Activated T-helper 1 cell treated with anti-CD3 and anti-CD28 coated beads, Interleukin-12 subunit alpha, Interleukin-12 subunit beta, Interleukin-2, Interleukin-4 antibody, amounts not matched to agents 30 ng/mL and 10 ng/mL and 1 ng/mL, durations not matched to agents 14 hours and 24 hours and 36 hours (primary cell): ENCODE measurements at regions not wholly inside any gene's neighbourhood (a gene's known extent, or its start where the extent isn't known, plus 50 kb on each side); places are given as distances from the start of the nearest gene placed in this dataset.

Experiments
- DNase-seq: peaks from one replicate; pipeline ENCODE4 v3.0.0; 2021; ENCODE audit warnings: low spot score
- H3K27ac Mint-ChIP-seq: one replicate; pipeline ENCODE4 v1.8.0; 2021; ENCODE audit warnings: mild to moderate bottlenecking, mixed read lengths
- H3K27me3 Mint-ChIP-seq: one replicate; pipeline ENCODE4 v1.8.0; 2022; ENCODE audit warnings: mild to moderate bottlenecking, moderate library complexity, mixed read lengths; ENCODE audit not compliant: insufficient read depth
- H3K36me3 Mint-ChIP-seq: one replicate; pipeline ENCODE4 v1.8.0; 2021; ENCODE audit warnings: low read depth, mixed read lengths
- H3K4me1 Mint-ChIP-seq: one replicate; pipeline ENCODE4 v1.8.0; 2021; ENCODE audit warnings: low read depth, mixed read lengths
- H3K4me3 Mint-ChIP-seq: one replicate; pipeline ENCODE4 v1.8.0; 2021; ENCODE audit warnings: mild to moderate bottlenecking, moderate library complexity, mixed read lengths
- H3K9me3 Mint-ChIP-seq: one replicate; pipeline ENCODE4 v1.8.0; 2021; ENCODE audit warnings: mixed read lengths
- intact Hi-C: fragments of 100-400 bp; cut with micrococcal nuclease; formaldehyde crosslinking; loops from one replicate; pipeline ENCODE4 v1.15.1; 2024

GRCh38 chr13:70630247-70630646 lies 522.0 kb upstream of the KLHL1 start:
- Mint-ChIP-seq H3K27me3 (no peaks in the 10 kb centered on the region), H3K4me3 (no peak overlapping the region), H3K27ac (no peak overlapping the region), H3K9me3 (no peaks in the 10 kb centered on the region), H3K4me1 (no peaks in the 10 kb centered on the region), H3K36me3 (no peaks in the 10 kb centered on the region)
- no peak for DNase-seq
- intact Hi-C loops: no loop called here

- intact Hi-C loops: loop anchor here (2.0 kb wide), 1 partner anchor 1256 kb away; no protein-coding TSS in a partner anchor
- no peak for DNase-seq
- Mint-ChIP-seq H3K27ac (no peak overlapping the region), H3K9me3 (no peaks in the 10 kb centered on the region), H3K27me3 (no peaks in the 10 kb centered on the region), H3K4me1 (no peaks in the 10 kb centered on the region), H3K36me3 (no peaks in the 10 kb centered on the region), H3K4me3 (no peak overlapping the region)
Observed at GRCh38 chr13:70623239-70623638, 515.0 kb upstream of the KLHL1 start.

- no peaks in the 10 kb centered on the region for H3K36me3 Mint-ChIP-seq
- H3K4me1 Mint-ChIP-seq: no peaks in the 10 kb centered on the region
- intact Hi-C loops: loop anchor here (2.0 kb wide), 1 partner anchor 1256 kb away; no protein-coding TSS in a partner anchor
- no peaks in the 10 kb centered on the region for H3K9me3 Mint-ChIP-seq
- H3K4me3 Mint-ChIP-seq: no peak overlapping the region
- DNase-seq: no peak
- no peaks in the 10 kb centered on the region for H3K27me3 Mint-ChIP-seq
- no peak overlapping the region for H3K27ac Mint-ChIP-seq
Observed at GRCh38 chr13:70622796-70623195, 514.5 kb upstream of the KLHL1 start.

- no peaks in the 10 kb centered on the region for H3K4me1 Mint-ChIP-seq
- no peaks in the 10 kb centered on the region for H3K9me3 Mint-ChIP-seq
- no peak overlapping the region for H3K4me3 Mint-ChIP-seq
- no peaks in the 10 kb centered on the region for H3K36me3 Mint-ChIP-seq
- no peak overlapping the region for H3K27ac Mint-ChIP-seq
- H3K27me3 Mint-ChIP-seq: no peaks in the 10 kb centered on the region
- intact Hi-C loops: no loop called here
- no peak for DNase-seq
Observed at GRCh38 chr13:70619936-70620335, 511.7 kb upstream of the KLHL1 start.

- H3K27me3 Mint-ChIP-seq: no peaks in the 10 kb centered on the region
- H3K36me3 Mint-ChIP-seq: no peaks in the 10 kb centered on the region
- no peaks in the 10 kb centered on the region for H3K9me3 Mint-ChIP-seq
- H3K27ac Mint-ChIP-seq: no peak overlapping the region
- no peak overlapping the region for H3K4me3 Mint-ChIP-seq
- H3K4me1 Mint-ChIP-seq: no peaks in the 10 kb centered on the region
- no peak for DNase-seq
- intact Hi-C loops: no loop called here
Observed at GRCh38 chr13:70616847-70617246, 508.6 kb upstream of the KLHL1 start.

- H3K4me3 Mint-ChIP-seq: no peak overlapping the region
- no peaks in the 10 kb centered on the region for H3K27me3 Mint-ChIP-seq
- H3K27ac Mint-ChIP-seq: no peak overlapping the region
- no peaks in the 10 kb centered on the region for H3K36me3 Mint-ChIP-seq
- no peaks in the 10 kb centered on the region for H3K9me3 Mint-ChIP-seq
- DNase-seq: no peak
- no peaks in the 10 kb centered on the region for H3K4me1 Mint-ChIP-seq
- intact Hi-C loops: no loop called here
Observed at GRCh38 chr13:70613295-70613694, 505.0 kb upstream of the KLHL1 start.

- no peaks in the 10 kb centered on the region for H3K36me3 Mint-ChIP-seq
- H3K4me1 Mint-ChIP-seq: no peaks in the 10 kb centered on the region
- no peaks in the 10 kb centered on the region for H3K27me3 Mint-ChIP-seq
- intact Hi-C loops: no loop called here
- H3K9me3 Mint-ChIP-seq: no peaks in the 10 kb centered on the region
- H3K4me3 Mint-ChIP-seq: no peak overlapping the region
- DNase-seq: no peak
- no peak overlapping the region for H3K27ac Mint-ChIP-seq
Observed at GRCh38 chr13:70612881-70613280, 504.6 kb upstream of the KLHL1 start.

- intact Hi-C loops: no loop called here
- H3K4me3 Mint-ChIP-seq: no peak overlapping the region
- no peaks in the 10 kb centered on the region for H3K36me3 Mint-ChIP-seq
- no peak overlapping the region for H3K27ac Mint-ChIP-seq
- no peaks in the 10 kb centered on the region for H3K27me3 Mint-ChIP-seq
- no peaks in the 10 kb centered on the region for H3K9me3 Mint-ChIP-seq
- no peak for DNase-seq
- H3K4me1 Mint-ChIP-seq: no peaks in the 10 kb centered on the region
Observed at GRCh38 chr13:70604448-70604847, 496.2 kb upstream of the KLHL1 start.

GRCh38 chr13:70593716-70594115 lies 485.5 kb upstream of the KLHL1 start:
- Mint-ChIP-seq H3K4me1 (no peaks in the 10 kb centered on the region), H3K36me3 (no peaks in the 10 kb centered on the region), H3K4me3 (no peak overlapping the region), H3K27ac (no peak overlapping the region), H3K9me3 (no peaks in the 10 kb centered on the region), H3K27me3 (no peaks in the 10 kb centered on the region)
- intact Hi-C loops: no loop called here
- DNase-seq: no peak

- H3K9me3 Mint-ChIP-seq: no peaks in the 10 kb centered on the region
Observed at GRCh38 chr13:70585109-70585508, 476.9 kb upstream of the KLHL1 start.

GRCh38 chr13:70580825-70581224 lies 472.6 kb upstream of the KLHL1 start:
- DNase-seq: no peak
- no peaks in the 10 kb centered on the region for H3K9me3 Mint-ChIP-seq
- H3K4me1 Mint-ChIP-seq: no peaks in the 10 kb centered on the region
- H3K4me3 Mint-ChIP-seq: no peak overlapping the region
- H3K36me3 Mint-ChIP-seq: no peaks in the 10 kb centered on the region
- intact Hi-C loops: no loop called here
- no peaks in the 10 kb centered on the region for H3K27me3 Mint-ChIP-seq
- H3K27ac Mint-ChIP-seq: no peak overlapping the region

More at GRCh38 chr13:70585109-70585508, 476.9 kb upstream of the KLHL1 start:
- Mint-ChIP-seq H3K4me3 (no peak overlapping the region), H3K27ac (no peak overlapping the region), H3K36me3 (no peaks in the 10 kb centered on the region), H3K4me1 (no peaks in the 10 kb centered on the region), H3K27me3 (no peaks in the 10 kb centered on the region)
- intact Hi-C loops: no loop called here
- no peak for DNase-seq

- Mint-ChIP-seq H3K4me1 (no peaks in the 10 kb centered on the region), H3K36me3 (no peaks in the 10 kb centered on the region), H3K27me3 (no peaks in the 10 kb centered on the region), H3K9me3 (no peaks in the 10 kb centered on the region), H3K4me3 (no peak overlapping the region), H3K27ac (no peak overlapping the region)
- no peak for DNase-seq
- intact Hi-C loops: no loop called here
Observed at GRCh38 chr13:70579941-70580340, 471.7 kb upstream of the KLHL1 start.

- intact Hi-C loops: no loop called here
- DNase-seq: no peak
- no peaks in the 10 kb centered on the region for H3K27me3 Mint-ChIP-seq
- H3K27ac Mint-ChIP-seq: no peak overlapping the region
- H3K36me3 Mint-ChIP-seq: no peaks in the 10 kb centered on the region
- H3K4me3 Mint-ChIP-seq: no peak overlapping the region
- no peaks in the 10 kb centered on the region for H3K4me1 Mint-ChIP-seq
- H3K9me3 Mint-ChIP-seq: no peaks in the 10 kb centered on the region
Observed at GRCh38 chr13:70571221-70571620, 463.0 kb upstream of the KLHL1 start.

- Mint-ChIP-seq H3K36me3 (no peaks in the 10 kb centered on the region), H3K27ac (no peak overlapping the region), H3K9me3 (no peaks in the 10 kb centered on the region), H3K27me3 (no peaks in the 10 kb centered on the region), H3K4me1 (no peaks in the 10 kb centered on the region), H3K4me3 (no peak overlapping the region)
- intact Hi-C loops: loop anchor here (5.0 kb wide), 1 partner anchor 1031 kb away; no protein-coding TSS in a partner anchor
- DNase-seq: no peak
Observed at GRCh38 chr13:70568571-70568970, 460.3 kb upstream of the KLHL1 start.
